ENCODE measurements at regions not wholly inside any gene's neighbourhood (a gene's known extent, or its start where the extent isn't known, plus 50 kb on each side); places are given as distances from the start of the nearest gene placed in this dataset.

- H3K36me3 ChIP-seq (ENCODE audit: insufficient read depth), result no peaks in the 10 kb centered on the region
- Mint-ChIP-seq H3K9me3 (no peaks in the 10 kb centered on the region; the same call in 2 of the 3 replicates), H3K27me3 (ENCODE audit: insufficient read depth, low read depth, poor library complexity) (no peaks in the 10 kb centered on the region), H3K4me3 (no peak overlapping the region), H3K36me3 (ENCODE audit: low read depth) (no peaks in the 10 kb centered on the region; the same call in 2 of the 3 replicates), H3K27ac (no peak overlapping the region), H3K4me1 (no peaks in the 10 kb centered on the region)
- no peaks in the 10 kb centered on the region for H3F3A ChIP-seq (replicated peaks; ENCODE audit: low read depth)
- H3K27me3 ChIP-seq (ENCODE audit: insufficient read depth), result no peaks in the 10 kb centered on the region
- H3K4me3 ChIP-seq, result no peak overlapping the region
- TF ChIP-seq ZNF331 (CRISPR knock-in tag; IDR thresholded peaks at IDR 0.05; ENCODE audit: low read depth) (no peak), NANOG (IDR thresholded peaks at IDR 0.05; ENCODE audit: borderline replicate concordance) (no peak), REST (IDR thresholded peaks at IDR 0.05; ENCODE audit: unreplicated experiment) (no peak), ETS1 (IDR thresholded peaks at IDR 0.05) (no peak)
- no peaks in the 10 kb centered on the region for H3K9me2 ChIP-seq (ENCODE audit: insufficient read depth)
- H3K4me1 ChIP-seq (ENCODE audit: insufficient read depth), result no peaks in the 10 kb centered on the region
- H4K20me1 ChIP-seq (replicated peaks; ENCODE audit: insufficient read depth), result no peaks in the 10 kb centered on the region
- no peaks in the 10 kb centered on the region for H3K79me2 ChIP-seq (replicated peaks; ENCODE audit: insufficient read depth)
- no peak overlapping the region for H3K27ac ChIP-seq (ENCODE audit: low read depth)
- ATAC-seq (no peak), DNase-seq (ENCODE audit: low spot score) (no peak)
- H3K4me2 ChIP-seq, result no peak overlapping the region
- H2AFZ ChIP-seq, result peak overlapping the region; percentile 54; the same call in 1 of the 2 replicates
Observed at GRCh38 chr14:42555365-42555764, 948.7 kb downstream of the LRFN5 start.

- no peaks in the 10 kb centered on the region for H3K27me3 Mint-ChIP-seq (ENCODE audit: insufficient read depth, low read depth, poor library complexity)
Observed at GRCh38 chr14:42554091-42554490, 947.4 kb downstream of the LRFN5 start.

More at GRCh38 chr14:42554091-42554490, 947.4 kb downstream of the LRFN5 start:
- Histone ChIP-seq H4K20me1 (replicated peaks; ENCODE audit: insufficient read depth) (no peaks in the 10 kb centered on the region), H3F3A (replicated peaks; ENCODE audit: low read depth) (no peaks in the 10 kb centered on the region), H3K27me3 (ENCODE audit: insufficient read depth) (no peaks in the 10 kb centered on the region), H3K36me3 (ENCODE audit: insufficient read depth) (no peaks in the 10 kb centered on the region), H2AFZ (no peak overlapping the region), H3K4me2 (no peak overlapping the region), H3K9me2 (ENCODE audit: insufficient read depth) (no peaks in the 10 kb centered on the region), H3K4me3 (no peak overlapping the region), H3K79me2 (replicated peaks; ENCODE audit: insufficient read depth) (no peaks in the 10 kb centered on the region), H3K4me1 (ENCODE audit: insufficient read depth) (no peaks in the 10 kb centered on the region), H3K27ac (ENCODE audit: low read depth) (no peak overlapping the region)
- no peaks in the 10 kb centered on the region for H3K4me1 Mint-ChIP-seq
- H3K36me3 Mint-ChIP-seq (ENCODE audit: low read depth), result peaks cover 5% of the 10 kb centered on the region
- peaks cover 5% of the 10 kb centered on the region for H3K9me3 Mint-ChIP-seq
- no peak for TF ChIP-seq EZH2phosphoT487 (IDR thresholded peaks at IDR 0.05; ENCODE audit: unreplicated experiment)
- no peak for TF ChIP-seq ZNF114 (CRISPR knock-in tag; IDR thresholded peaks at IDR 0.05)
- TF ChIP-seq ZNF331 (CRISPR knock-in tag; IDR thresholded peaks at IDR 0.05; ENCODE audit: low read depth), result no peak
- no peak for TF ChIP-seq STAT1 (IDR thresholded peaks at IDR 0.05; ENCODE audit: unreplicated experiment)
- TF ChIP-seq ZNF462 (CRISPR knock-in tag; IDR thresholded peaks at IDR 0.05), result no peak
- no peak for TF ChIP-seq CREB1 (CRISPR knock-in tag; IDR thresholded peaks at IDR 0.05; ENCODE audit: low read depth)
- DNase-seq (ENCODE audit: low spot score) (no peak), ATAC-seq (no peak)
- no peak overlapping the region for H3K27ac Mint-ChIP-seq
- H3K4me3 Mint-ChIP-seq, result no peak overlapping the region

All from GM23338 (cell line).